ENCODE measurements at regions not wholly inside any gene's neighbourhood (a gene's known extent, or its start where the extent isn't known, plus 50 kb on each side); places are given as distances from the start of the nearest gene placed in this dataset.
"Not testable (repeated sequence)": the region's sequence is repeated elsewhere in the genome, so short reads cannot be mapped to it uniquely, and the experiment has no call there.

GRCh38 chr1:234769284-234769985 lies 159.5 kb upstream of the IRF2BP2 start:
- no peak for DNase-seq (ENCODE audit: low read depth in 1 of 2, low spot score in 1 of 2)

GRCh38 chr1:234768569-234769283 lies 158.7 kb upstream of the IRF2BP2 start:
- peak in 1 of 2 donors; percentile 47 for DNase-seq (ENCODE audit: low read depth in 1 of 2, low spot score in 1 of 2)

- peak in 1 of 2 donors; percentile 27 for DNase-seq (ENCODE audit: low read depth in 1 of 2, low spot score in 1 of 2)
Measured at GRCh38 chr1:234768171-234768568, 158.2 kb upstream of the IRF2BP2 start.

- DNase-seq (ENCODE audit: low read depth in 1 of 2, low spot score in 1 of 2) = no peak
Measured at GRCh38 chr1:234765672-234766071, 155.7 kb upstream of the IRF2BP2 start.

GRCh38 chr1:234765181-234765580 lies 155.2 kb upstream of the IRF2BP2 start:
- no peak for DNase-seq (ENCODE audit: low read depth in 1 of 2, low spot score in 1 of 2)

GRCh38 chr1:234763910-234764309 lies 153.9 kb upstream of the IRF2BP2 start:
- DNase-seq (ENCODE audit: low read depth in 1 of 2, low spot score in 1 of 2) = no peak

- DNase-seq (ENCODE audit: low read depth in 1 of 2, low spot score in 1 of 2) = no peak
Measured at GRCh38 chr1:234763367-234763766, 153.4 kb upstream of the IRF2BP2 start.

- DNase-seq (ENCODE audit: low read depth in 1 of 2, low spot score in 1 of 2) = not testable (repeated sequence)
Measured at GRCh38 chr1:234762127-234762526, 152.1 kb upstream of the IRF2BP2 start.

- no peak for DNase-seq (ENCODE audit: low read depth in 1 of 2, low spot score in 1 of 2)
Measured at GRCh38 chr1:234760303-234760723, 150.3 kb upstream of the IRF2BP2 start.

- no peak for DNase-seq (ENCODE audit: low read depth in 1 of 2, low spot score in 1 of 2)
Measured at GRCh38 chr1:234759888-234760287, 149.9 kb upstream of the IRF2BP2 start.

GRCh38 chr1:234758851-234759250 lies 148.9 kb upstream of the IRF2BP2 start:
- DNase-seq (ENCODE audit: low read depth in 1 of 2, low spot score in 1 of 2) = no peak

GRCh38 chr1:234756857-234757256 lies 146.9 kb upstream of the IRF2BP2 start:
- no peak for DNase-seq (ENCODE audit: low read depth in 1 of 2, low spot score in 1 of 2)

- no peak for DNase-seq (ENCODE audit: low read depth in 1 of 2, low spot score in 1 of 2)
Measured at GRCh38 chr1:234756066-234756774, 146.2 kb upstream of the IRF2BP2 start.

GRCh38 chr1:234755449-234755863 lies 145.5 kb upstream of the IRF2BP2 start:
- DNase-seq (ENCODE audit: low read depth in 1 of 2, low spot score in 1 of 2) = no peak

- no peak for DNase-seq (ENCODE audit: low read depth in 1 of 2, low spot score in 1 of 2)
Measured at GRCh38 chr1:234753979-234754378, 144.0 kb upstream of the IRF2BP2 start.

GRCh38 chr1:234752927-234753326 lies 142.9 kb upstream of the IRF2BP2 start:
- no peak for DNase-seq (ENCODE audit: low read depth in 1 of 2, low spot score in 1 of 2)

GRCh38 chr1:234751678-234752077 lies 141.7 kb upstream of the IRF2BP2 start:
- DNase-seq (ENCODE audit: low read depth in 1 of 2, low spot score in 1 of 2) = no peak

GRCh38 chr1:234750922-234751627 lies 141.1 kb upstream of the IRF2BP2 start:
- DNase-seq (ENCODE audit: low read depth in 1 of 2, low spot score in 1 of 2) = no peak

GRCh38 chr1:234748713-234749112 lies 138.7 kb upstream of the IRF2BP2 start:
- DNase-seq (ENCODE audit: low read depth in 1 of 2, low spot score in 1 of 2) = no peak

GRCh38 chr1:234748066-234748465 lies 138.1 kb upstream of the IRF2BP2 start:
- no peak for DNase-seq (ENCODE audit: low read depth in 1 of 2, low spot score in 1 of 2)

GRCh38 chr1:234746798-234747196 lies 136.8 kb upstream of the IRF2BP2 start:
- DNase-seq (ENCODE audit: low read depth in 1 of 2, low spot score in 1 of 2) = no peak
